Omental fat pad (tissue), 1 donor: ENCODE measurements at regions not wholly inside any gene's neighbourhood (a gene's known extent, or its start where the extent isn't known, plus 50 kb on each side); places are given as distances from the start of the nearest gene placed in this dataset.
"Not testable (repeated sequence)": the region's sequence is repeated elsewhere in the genome, so short reads cannot be mapped to it uniquely, and the experiment has no call there.

ENCODE experiments used
- ATAC-seq: fragments of 150-250 bp; one replicate; pipeline ENCODE4 v1.9.1; 2016; ENCODE audit warnings: mild to moderate bottlenecking, moderate library complexity; ENCODE audit not compliant: low FRiP score
- DNase-seq: peaks from one replicate; pipeline ENCODE4 v3.0.0-alpha.2; 2019; ENCODE audit warnings: low spot score

- ATAC-seq: peak; percentile 71
- not testable (repeated sequence) for DNase-seq
These were observed 114.0 kb upstream of the IKBKE start for GRCh38 chr1:206356310-206356709.

- not testable (repeated sequence) for DNase-seq, ATAC-seq
These were observed 112.3 kb upstream of the IKBKE start for GRCh38 chr1:206357962-206358361.

DNA sequence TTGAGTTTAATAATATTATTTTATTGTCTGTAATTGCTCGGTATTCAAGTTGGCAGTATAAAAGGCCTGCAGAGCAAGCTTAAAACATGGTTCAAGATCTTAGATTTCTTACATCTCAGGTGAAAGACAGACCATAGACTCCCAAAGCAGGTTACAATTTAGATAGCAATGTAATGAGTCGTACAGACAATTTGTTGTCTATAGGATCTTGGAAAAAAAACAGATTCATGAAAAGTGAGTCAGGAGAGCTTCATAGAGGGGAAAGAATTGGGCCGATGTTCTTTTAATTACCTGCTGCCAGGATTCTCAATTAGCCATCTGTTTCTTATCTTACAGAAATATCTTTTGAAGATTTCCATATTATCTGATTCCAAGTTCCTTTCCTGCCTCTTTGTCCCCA lies 111.5 kb upstream of the IKBKE start:
- not testable (repeated sequence) for DNase-seq, ATAC-seq

DNA sequence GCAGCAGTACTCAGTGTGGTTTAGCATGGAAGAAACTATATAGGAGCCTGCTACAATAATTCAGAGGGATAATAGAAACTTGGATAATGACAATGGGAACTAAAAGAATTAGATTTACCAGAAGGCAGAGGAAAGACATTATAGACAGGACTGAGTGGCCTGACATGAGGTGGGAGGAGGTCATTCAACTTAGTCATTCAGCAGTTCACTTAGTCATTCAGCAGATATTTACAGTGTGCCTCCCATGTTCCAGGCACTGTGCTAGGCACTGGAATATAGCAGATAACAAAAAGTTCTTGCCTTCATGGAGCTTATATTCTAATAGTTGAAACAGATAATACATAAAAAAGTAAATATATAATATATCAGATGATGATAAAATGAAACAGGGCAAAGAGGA lies 110.9 kb upstream of the IKBKE start:
- DNase-seq, ATAC-seq: not testable (repeated sequence)

- ATAC-seq: peak; percentile 89
- not testable (repeated sequence) for DNase-seq
These were observed 108.2 kb upstream of the IKBKE start for GRCh38 chr1:206361978-206362543.

GRCh38 chr1:206362994-206363393 lies 107.3 kb upstream of the IKBKE start:
- ATAC-seq, DNase-seq: not testable (repeated sequence)

GRCh38 chr1:206365271-206365670 lies 105.0 kb upstream of the IKBKE start:
- ATAC-seq, DNase-seq: not testable (repeated sequence)

- not testable (repeated sequence) for ATAC-seq, DNase-seq
These were observed 104.1 kb upstream of the IKBKE start for GRCh38 chr1:206366131-206366530.

DNA sequence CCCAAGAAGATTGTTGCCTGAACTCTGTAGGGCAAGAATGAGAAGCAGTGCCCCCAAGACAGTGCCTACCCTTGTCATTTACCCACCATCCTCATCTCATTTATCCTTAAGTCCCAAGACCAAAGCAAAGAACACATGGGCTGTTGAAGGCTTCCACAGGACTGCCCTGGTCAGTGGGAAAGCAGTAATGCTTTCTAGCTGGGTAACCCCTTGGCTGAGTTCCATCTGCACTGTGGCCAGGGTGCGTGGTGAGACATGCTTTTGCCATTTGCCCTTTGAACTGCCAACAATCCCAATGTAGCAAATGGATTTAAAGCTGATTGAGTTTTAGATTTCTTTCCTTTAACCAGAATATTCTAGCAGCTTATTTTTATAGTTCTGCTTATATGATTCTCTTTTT lies 103.5 kb upstream of the IKBKE start:
- ATAC-seq, DNase-seq: not testable (repeated sequence)

- DNase-seq, ATAC-seq: not testable (repeated sequence)
These were observed 102.2 kb upstream of the IKBKE start for GRCh38 chr1:206367955-206368622.

DNA sequence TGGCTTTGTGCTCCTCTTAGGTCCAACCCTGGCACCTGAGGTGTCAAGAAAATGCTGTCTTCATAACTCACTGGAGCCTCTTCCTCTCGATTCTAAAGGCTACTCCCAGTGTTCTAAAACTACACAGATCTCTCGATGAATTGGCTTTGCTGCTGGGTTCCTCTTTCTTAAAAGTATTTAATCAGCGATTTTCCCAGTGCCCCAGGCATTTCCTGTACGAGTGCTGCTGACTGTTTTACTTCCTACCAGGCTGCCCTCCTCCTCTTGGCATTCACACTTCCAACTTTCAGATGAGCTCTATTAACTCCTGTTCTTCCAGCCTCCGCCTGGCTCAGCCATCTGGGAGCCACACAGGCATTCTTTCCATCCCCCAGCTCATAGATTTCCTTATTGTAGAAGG lies 95.6 kb upstream of the IKBKE start:
- DNase-seq: not testable (repeated sequence)
- peak; percentile 24 for ATAC-seq

- not testable (repeated sequence) for ATAC-seq, DNase-seq
These were observed 94.7 kb upstream of the IKBKE start for GRCh38 chr1:206375552-206375951.

- not testable (repeated sequence) for DNase-seq, ATAC-seq
These were observed 91.8 kb upstream of the IKBKE start for GRCh38 chr1:206378506-206378905.

- not testable (repeated sequence) for ATAC-seq
These were observed 91.0 kb upstream of the IKBKE start for GRCh38 chr1:206379245-206379644.

GRCh38 chr1:206380163-206380790 lies 90.0 kb upstream of the IKBKE start:
- peak; percentile 22 for ATAC-seq
- DNase-seq: not testable (repeated sequence)

More at GRCh38 chr1:206379245-206379644, 91.0 kb upstream of the IKBKE start:
- DNase-seq: not testable (repeated sequence)

- DNase-seq: not testable (repeated sequence)
- peak; percentile 60 for ATAC-seq
These were observed 89.3 kb upstream of the IKBKE start for GRCh38 chr1:206380791-206381610.

- DNase-seq: not testable (repeated sequence)
- peak; percentile 21 for ATAC-seq
These were observed 86.1 kb upstream of the IKBKE start for GRCh38 chr1:206384029-206384807.

DNA sequence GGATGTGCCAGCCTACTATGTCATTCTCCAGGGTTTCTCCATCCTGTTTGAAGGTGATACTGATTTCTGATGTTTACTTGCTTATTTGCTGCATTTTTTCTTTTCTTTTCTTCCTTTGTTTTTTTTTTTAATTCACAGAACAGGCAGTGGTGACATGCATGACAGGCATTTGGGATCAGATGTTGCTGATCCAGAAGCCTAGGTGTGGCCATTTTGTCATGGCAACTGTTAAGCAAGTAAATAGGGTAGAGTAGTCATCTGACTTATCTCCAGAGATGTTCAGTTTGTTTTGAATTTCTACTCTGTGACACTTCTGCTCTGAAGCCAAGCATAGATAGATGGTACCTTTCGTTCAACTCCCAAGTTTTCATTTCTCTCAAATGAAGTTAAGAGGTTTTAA lies 85.4 kb upstream of the IKBKE start:
- ATAC-seq: not testable (repeated sequence)

DNA sequence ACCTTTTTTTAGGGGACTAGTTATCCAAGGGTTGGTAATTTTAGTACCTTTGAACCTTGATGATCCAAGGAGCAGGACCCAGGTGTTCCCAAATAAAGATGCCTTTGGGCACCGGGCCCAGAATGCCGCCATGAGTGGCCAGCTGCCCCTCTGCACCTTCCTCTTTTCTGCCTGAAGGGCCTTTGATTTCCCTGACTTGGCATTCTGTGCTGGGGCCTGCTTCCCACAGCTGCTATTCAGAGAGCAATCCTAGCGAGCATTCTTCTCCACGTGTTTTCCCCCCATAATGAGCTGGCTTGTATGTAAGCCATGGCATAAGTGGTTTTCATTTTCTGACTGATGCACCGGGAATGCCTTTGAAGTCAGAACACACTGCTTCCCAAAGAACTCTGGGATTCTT lies 82.6 kb upstream of the IKBKE start:
- not testable (repeated sequence) for ATAC-seq, DNase-seq

More for the DNA sequence above, 85.4 kb upstream of the IKBKE start:
- DNase-seq: not testable (repeated sequence)
